ENCODE measurements at regions not wholly inside any gene's neighbourhood (a gene's known extent, or its start where the extent isn't known, plus 50 kb on each side); places are given as distances from the start of the nearest gene placed in this dataset.

GRCh38 chr2:150138587-150138986 is 348.9 kb downstream of the RND3 start:
- Histone ChIP-seq H3K27me3 (ENCODE audit: insufficient read depth, low read length) (no peaks in the 10 kb centered on the region), H3K9me3 (ENCODE audit: control insufficient read depth, low read depth, low read length) (no peaks in the 10 kb centered on the region), H4K8ac (replicated peaks; ENCODE audit: insufficient read length, low read depth, low read length) (no peak overlapping the region), H4K20me1 (ENCODE audit: control insufficient read depth, insufficient read depth, insufficient read length) (no peaks in the 10 kb centered on the region), H3K56ac (ENCODE audit: insufficient read length, low read depth, low read length) (no peak overlapping the region), H3K4ac (ENCODE audit: low read depth, low read length) (no peak overlapping the region), H3K18ac (ENCODE audit: insufficient read length, low read depth, low read length) (no peak overlapping the region), H3K4me2 (ENCODE audit: insufficient read depth, insufficient read length, low read length) (no peak overlapping the region), H3T11ph (ENCODE audit: low read length) (no peak overlapping the region), H4K91ac (ENCODE audit: insufficient read length, low read depth, low read length) (no peak overlapping the region), H2BK12ac (ENCODE audit: insufficient read length, low read depth, low read length) (no peak overlapping the region), H3K79me2 (ENCODE audit: insufficient read depth, low read length) (no peaks in the 10 kb centered on the region), H3K9ac (ENCODE audit: extremely low read depth, insufficient read length, low read length) (no peak overlapping the region), H2AK5ac (ENCODE audit: insufficient read length, low read length) (no peak overlapping the region), H3K23ac (ENCODE audit: insufficient read length, low read depth, low read length) (no peak overlapping the region), H3K23me2 (ENCODE audit: insufficient read length, low read depth, low read length, poor library complexity, severe bottlenecking) (no peaks in the 10 kb centered on the region), H3K79me1 (ENCODE audit: insufficient read depth, low read depth, low read length, poor library complexity, severe bottlenecking) (no peaks in the 10 kb centered on the region), H3K14ac (ENCODE audit: insufficient read depth, low read length) (no peak overlapping the region), H2BK5ac (ENCODE audit: insufficient read length, low read length) (no peak overlapping the region), H3K27ac (ENCODE audit: insufficient read length, low read depth, low read length) (no peak overlapping the region), H4K5ac (ENCODE audit: insufficient read length, low read depth, low read length) (no peak overlapping the region), H2BK15ac (ENCODE audit: low read depth, low read length) (no peak overlapping the region), H2BK120ac (ENCODE audit: low read depth, low read length, poor library complexity, severe bottlenecking) (no peak overlapping the region), H3K4me1 (ENCODE audit: insufficient read depth, low read length) (no peaks in the 10 kb centered on the region; the same call in 1 of the 2 replicates), H2BK20ac (ENCODE audit: low read depth, low read length, poor library complexity, severe bottlenecking) (no peak overlapping the region), H2AFZ (ENCODE audit: low read length) (no peak overlapping the region)
- H3K4me1 Mint-ChIP-seq: peaks cover 0 to 2% of the 10 kb centered on the region in 2 experiments; a peak in 2 of 4 replicates
- no CpG with 5 or more reads among the region's 4 CpGs for WGBS (ENCODE audit: extremely low coverage, insufficient read length, low lambda C conversion rate)
- H3K27ac Mint-ChIP-seq: no peak overlapping the region; a peak in 1 of 7 replicates
- H3K27me3 Mint-ChIP-seq (ENCODE audit: low read depth): no peaks in the 10 kb centered on the region
- no peaks in the 10 kb centered on the region for H3K9me3 Mint-ChIP-seq
- no peak for TF ChIP-seq CTCF (conservative IDR thresholded peaks at IDR 0.05)
- DNase-seq: no peak
- H3K4me3 Mint-ChIP-seq: no peak overlapping the region
- H3K36me3 Mint-ChIP-seq (ENCODE audit: insufficient read depth in 1 of 3, low read depth in 3 of 3): no peaks in the 10 kb centered on the region
